Neural cell (in vitro differentiated cells): ENCODE measurements at regions not wholly inside any gene's neighbourhood (a gene's known extent, or its start where the extent isn't known, plus 50 kb on each side); places are given as distances from the start of the nearest gene placed in this dataset.

ENCODE experiments used
- H2AFZ ChIP-seq: fragments of 200-600, 300-800 bp; sonication (generic), shearing (Covaris generic); 2 replicates; pipeline ENCODE4 v1.6.0; 2014; ENCODE audit warnings: low read depth, mild to moderate bottlenecking, antibody characterized with exemption, low read length, moderate library complexity
- H3F3A ChIP-seq: fragments of 200-600 bp; shearing (Covaris generic); 2 replicates; pipeline ENCODE4 v1.6.1; 2016; ENCODE audit warnings: mild to moderate bottlenecking, moderate library complexity, mixed read lengths, antibody characterized with exemption, low read length; ENCODE audit not compliant: insufficient read depth, poor library complexity, severe bottlenecking
- H3K27ac ChIP-seq: fragments of 200-600, 300-800 bp; sonication (generic), shearing (Covaris generic); 2 replicates; pipeline ENCODE4 v1.5.1; 2014; ENCODE audit warnings: mild to moderate bottlenecking, low read length, moderate library complexity
- H3K27me3 ChIP-seq: fragments of 300-800, 200-600 bp; sonication (generic), shearing (Covaris generic); 2 replicates; pipeline ENCODE4 v1.6.0; 2014; ENCODE audit warnings: mild to moderate bottlenecking, low read depth, low read length, moderate library complexity; ENCODE audit not compliant: insufficient read depth
- H3K36me3 ChIP-seq: fragments of 300-800, 200-600 bp; sonication (generic), shearing (Covaris generic); 2 replicates; pipeline ENCODE4 v1.5.1; 2014; ENCODE audit warnings: mild to moderate bottlenecking, antibody characterized with exemption, low read length, moderate library complexity; ENCODE audit not compliant: insufficient read depth
- H3K4me2 ChIP-seq: fragments of 300-800, 200-600 bp; sonication (generic), shearing (Covaris generic); 2 replicates; pipeline ENCODE4 v1.6.0; 2014; ENCODE audit warnings: mild to moderate bottlenecking, low read length
- H3K4me3 ChIP-seq: fragments of 300-800, 200-600 bp; sonication (generic), shearing (Covaris generic); 2 replicates; pipeline ENCODE4 v1.5.1; 2014; ENCODE audit warnings: mild to moderate bottlenecking, low read length, moderate library complexity
- H3K79me2 ChIP-seq: fragments of 200-600 bp; shearing (Covaris generic); replicated peaks from 2 replicates; pipeline ENCODE4 v1.6.0; 2014; ENCODE audit warnings: mild to moderate bottlenecking, low read length, moderate library complexity; ENCODE audit not compliant: insufficient read depth
- H3K9ac ChIP-seq: fragments of 300-800, 200-600 bp; sonication (generic), shearing (Covaris generic); 2 replicates; pipeline ENCODE4 v1.6.1; 2016; ENCODE audit warnings: mild to moderate bottlenecking, low read length, mixed read lengths
- H3K9me2 ChIP-seq: fragments of 200-600 bp; shearing (Covaris generic); 2 replicates; pipeline ENCODE4 v1.6.1; 2016; ENCODE audit warnings: mild to moderate bottlenecking, low read length, mixed read lengths; ENCODE audit not compliant: insufficient read depth
- H3K9me3 ChIP-seq: fragments of 200-600, 300-800 bp; sonication (generic), shearing (Covaris generic); 2 replicates; pipeline ENCODE4 v1.6.1; 2016; ENCODE audit warnings: mild to moderate bottlenecking, mixed run types, low read length, moderate library complexity, mixed read lengths
- H4K20me1 ChIP-seq: fragments of 200-600 bp; shearing (Covaris generic); 2 replicates; pipeline ENCODE4 v1.6.1; 2016; ENCODE audit warnings: mild to moderate bottlenecking, mixed run types; ENCODE audit not compliant: insufficient read depth
- EP300 ChIP-seq: fragments of 450-650 bp; conservative IDR thresholded peaks from 2 replicates; pipeline ENCODE4 v1.6.1; 2014; ENCODE audit warnings: antibody characterized with exemption, mild to moderate bottlenecking, moderate library complexity; ENCODE audit not compliant: poor library complexity, severe bottlenecking
- EZH2 ChIP-seq: fragments of 200-600, 300-800 bp; shearing (Covaris generic), sonication (generic); IDR thresholded peaks from 2 replicates; pipeline ENCODE4 v1.6.1; 2014; ENCODE audit warnings: antibody characterized with exemption, low read length, borderline replicate concordance, mild to moderate bottlenecking; ENCODE audit not compliant: insufficient read depth, poor library complexity, severe bottlenecking
- MXI1 ChIP-seq: fragments of 450-650 bp; conservative IDR thresholded peaks from 2 replicates; pipeline ENCODE4 v1.6.1; 2014; ENCODE audit warnings: antibody characterized with exemption, mild to moderate bottlenecking; ENCODE audit not compliant: poor library complexity, severe bottlenecking
- POLR2AphosphoS5 ChIP-seq: IDR thresholded peaks from 2 replicates; pipeline ENCODE4 v1.6.1; 2012
- RAD21 ChIP-seq: fragments of 450-650 bp; conservative IDR thresholded peaks from 2 replicates; pipeline ENCODE4 v1.6.1; 2014; ENCODE audit warnings: antibody characterized with exemption, mild to moderate bottlenecking, moderate library complexity
- SMC3 ChIP-seq: fragments of 450-650 bp; conservative IDR thresholded peaks from 2 replicates; pipeline ENCODE4 v1.6.1; 2014; ENCODE audit warnings: antibody characterized with exemption, mild to moderate bottlenecking, moderate library complexity; ENCODE audit not compliant: poor library complexity
- TAF1 ChIP-seq: IDR thresholded peaks from 2 replicates; pipeline ENCODE4 v1.6.1; 2012; ENCODE audit warnings: low read depth
- TF ChIP-seq, protein P1 (sequence below): fragments of 450-650 bp; IDR thresholded peaks from 2 replicates; pipeline ENCODE4 v1.5.1; 2014; ENCODE audit warnings: antibody characterized with exemption, mild to moderate bottlenecking, moderate library complexity; ENCODE audit not compliant: poor library complexity, severe bottlenecking
- TF ChIP-seq, protein P2 (sequence below): IDR thresholded peaks from 2 replicates; pipeline ENCODE4 v1.6.1; 2012; ENCODE audit warnings: borderline replicate concordance

DNA sequence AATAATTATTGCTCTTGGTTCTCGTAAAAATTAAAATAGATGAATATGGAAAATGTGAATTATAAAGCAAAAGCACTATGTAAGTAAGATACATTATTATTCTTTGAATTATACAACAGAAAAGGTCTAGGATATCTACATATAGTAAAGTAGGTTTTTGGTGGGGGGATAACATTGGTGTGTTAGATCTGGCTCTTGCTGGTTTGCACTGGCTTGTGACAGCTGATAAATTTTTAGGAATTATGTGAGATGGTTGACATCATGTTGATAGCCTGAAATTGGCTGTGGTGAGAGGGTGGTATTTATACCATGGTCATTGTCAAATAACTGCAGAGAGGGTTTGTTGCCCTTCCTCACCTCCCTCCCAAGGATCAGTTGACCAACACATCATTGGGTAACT is 50.7 kb upstream of the BTG1 start:
- Histone ChIP-seq H3K27ac (no peak overlapping the region), H3K27me3 (no peaks in the 10 kb centered on the region), H3K79me2 (no peaks in the 10 kb centered on the region), H3F3A (no peaks in the 10 kb centered on the region), H2AFZ (no peak overlapping the region), H3K9ac (no peak overlapping the region), H3K4me2 (no peak overlapping the region), H3K9me3 (no peaks in the 10 kb centered on the region), H3K4me3 (no peak overlapping the region), H4K20me1 (no peaks in the 10 kb centered on the region), H3K36me3 (no peaks in the 10 kb centered on the region), H3K9me2 (no peaks in the 10 kb centered on the region)
- no peak for TF ChIP-seq TAF1
- TF ChIP-seq, protein P1, sequence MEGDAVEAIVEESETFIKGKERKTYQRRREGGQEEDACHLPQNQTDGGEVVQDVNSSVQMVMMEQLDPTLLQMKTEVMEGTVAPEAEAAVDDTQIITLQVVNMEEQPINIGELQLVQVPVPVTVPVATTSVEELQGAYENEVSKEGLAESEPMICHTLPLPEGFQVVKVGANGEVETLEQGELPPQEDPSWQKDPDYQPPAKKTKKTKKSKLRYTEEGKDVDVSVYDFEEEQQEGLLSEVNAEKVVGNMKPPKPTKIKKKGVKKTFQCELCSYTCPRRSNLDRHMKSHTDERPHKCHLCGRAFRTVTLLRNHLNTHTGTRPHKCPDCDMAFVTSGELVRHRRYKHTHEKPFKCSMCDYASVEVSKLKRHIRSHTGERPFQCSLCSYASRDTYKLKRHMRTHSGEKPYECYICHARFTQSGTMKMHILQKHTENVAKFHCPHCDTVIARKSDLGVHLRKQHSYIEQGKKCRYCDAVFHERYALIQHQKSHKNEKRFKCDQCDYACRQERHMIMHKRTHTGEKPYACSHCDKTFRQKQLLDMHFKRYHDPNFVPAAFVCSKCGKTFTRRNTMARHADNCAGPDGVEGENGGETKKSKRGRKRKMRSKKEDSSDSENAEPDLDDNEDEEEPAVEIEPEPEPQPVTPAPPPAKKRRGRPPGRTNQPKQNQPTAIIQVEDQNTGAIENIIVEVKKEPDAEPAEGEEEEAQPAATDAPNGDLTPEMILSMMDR = no peak
- no peak for TF ChIP-seq EZH2
- no peak for TF ChIP-seq SMC3
- no peak for TF ChIP-seq MXI1
- TF ChIP-seq EP300 = no peak
- TF ChIP-seq, protein P2, sequence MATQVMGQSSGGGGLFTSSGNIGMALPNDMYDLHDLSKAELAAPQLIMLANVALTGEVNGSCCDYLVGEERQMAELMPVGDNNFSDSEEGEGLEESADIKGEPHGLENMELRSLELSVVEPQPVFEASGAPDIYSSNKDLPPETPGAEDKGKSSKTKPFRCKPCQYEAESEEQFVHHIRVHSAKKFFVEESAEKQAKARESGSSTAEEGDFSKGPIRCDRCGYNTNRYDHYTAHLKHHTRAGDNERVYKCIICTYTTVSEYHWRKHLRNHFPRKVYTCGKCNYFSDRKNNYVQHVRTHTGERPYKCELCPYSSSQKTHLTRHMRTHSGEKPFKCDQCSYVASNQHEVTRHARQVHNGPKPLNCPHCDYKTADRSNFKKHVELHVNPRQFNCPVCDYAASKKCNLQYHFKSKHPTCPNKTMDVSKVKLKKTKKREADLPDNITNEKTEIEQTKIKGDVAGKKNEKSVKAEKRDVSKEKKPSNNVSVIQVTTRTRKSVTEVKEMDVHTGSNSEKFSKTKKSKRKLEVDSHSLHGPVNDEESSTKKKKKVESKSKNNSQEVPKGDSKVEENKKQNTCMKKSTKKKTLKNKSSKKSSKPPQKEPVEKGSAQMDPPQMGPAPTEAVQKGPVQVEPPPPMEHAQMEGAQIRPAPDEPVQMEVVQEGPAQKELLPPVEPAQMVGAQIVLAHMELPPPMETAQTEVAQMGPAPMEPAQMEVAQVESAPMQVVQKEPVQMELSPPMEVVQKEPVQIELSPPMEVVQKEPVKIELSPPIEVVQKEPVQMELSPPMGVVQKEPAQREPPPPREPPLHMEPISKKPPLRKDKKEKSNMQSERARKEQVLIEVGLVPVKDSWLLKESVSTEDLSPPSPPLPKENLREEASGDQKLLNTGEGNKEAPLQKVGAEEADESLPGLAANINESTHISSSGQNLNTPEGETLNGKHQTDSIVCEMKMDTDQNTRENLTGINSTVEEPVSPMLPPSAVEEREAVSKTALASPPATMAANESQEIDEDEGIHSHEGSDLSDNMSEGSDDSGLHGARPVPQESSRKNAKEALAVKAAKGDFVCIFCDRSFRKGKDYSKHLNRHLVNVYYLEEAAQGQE = no peak
- TF ChIP-seq POLR2AphosphoS5 = no peak
- TF ChIP-seq RAD21 = no peak
